ENCODE measurements at regions not wholly inside any gene's neighbourhood (a gene's known extent, or its start where the extent isn't known, plus 50 kb on each side); places are given as distances from the start of the nearest gene placed in this dataset.

- no peak for DNase-seq (ENCODE audit: extremely low spot score)
- no peak for TF ChIP-seq FOXM1 (IDR thresholded peaks at IDR 0.05; ENCODE audit: borderline replicate concordance)
- no peak for TF ChIP-seq BHLHE40 (IDR thresholded peaks at IDR 0.05; ENCODE audit: borderline replicate concordance)
- no peak for TF ChIP-seq ARNT (IDR thresholded peaks at IDR 0.05)
- no peak for TF ChIP-seq L3MBTL2 (conservative IDR thresholded peaks at IDR 0.05)
- TF ChIP-seq FOXA1 (IDR thresholded peaks at IDR 0.05): no peak
- TF ChIP-seq ZNF384 (IDR thresholded peaks at IDR 0.05): no peak
- no peak for TF ChIP-seq FOXK2 (IDR thresholded peaks at IDR 0.05)
- TF ChIP-seq NFRKB (IDR thresholded peaks at IDR 0.05): no peak
- no peak for TF ChIP-seq ELF4 (IDR thresholded peaks at IDR 0.05)
- TF ChIP-seq LEF1 (IDR thresholded peaks at IDR 0.05; ENCODE audit: borderline replicate concordance): no peak
- TF ChIP-seq SP1 (IDR thresholded peaks at IDR 0.05): no peak
- no peak for TF ChIP-seq HDGF (IDR thresholded peaks at IDR 0.05; ENCODE audit: borderline replicate concordance)
- no peak for TF ChIP-seq TARDBP (IDR thresholded peaks at IDR 0.05)
- TF ChIP-seq CTBP1 (IDR thresholded peaks at IDR 0.05; ENCODE audit: borderline replicate concordance): no peak
- TF ChIP-seq SUZ12 (IDR thresholded peaks at IDR 0.05): no peak
- TF ChIP-seq PKNOX1 (IDR thresholded peaks at IDR 0.05): no peak
- ChIA-PET POLR2A (no interaction called here), CTCF (no interaction called here)
Observed at GRCh38 chr13:65035302-65035701, 2194.8 kb downstream of the PCDH9 start.

GRCh38 chr13:65034266-65034665, 2195.9 kb downstream of the PCDH9 start:
- CTCF ChIA-PET: no interaction called here

GRCh38 chr13:65032825-65033224, 2197.3 kb downstream of the PCDH9 start:
- no peak for TF ChIP-seq TARDBP (IDR thresholded peaks at IDR 0.05)
- no peak for TF ChIP-seq HDGF (IDR thresholded peaks at IDR 0.05; ENCODE audit: borderline replicate concordance)
- no peak for TF ChIP-seq FOXA1 (IDR thresholded peaks at IDR 0.05)
- no peak for TF ChIP-seq SUZ12 (IDR thresholded peaks at IDR 0.05)
- TF ChIP-seq BHLHE40 (IDR thresholded peaks at IDR 0.05; ENCODE audit: borderline replicate concordance): no peak
- POLR2A ChIA-PET: no interaction called here

More at GRCh38 chr13:65034266-65034665, 2195.9 kb downstream of the PCDH9 start:
- POLR2A ChIA-PET: no interaction called here
- TF ChIP-seq BHLHE40 (IDR thresholded peaks at IDR 0.05; ENCODE audit: borderline replicate concordance) (no peak), FOXK2 (IDR thresholded peaks at IDR 0.05) (no peak), ARNT (IDR thresholded peaks at IDR 0.05) (no peak), ELF4 (IDR thresholded peaks at IDR 0.05) (no peak), NFRKB (IDR thresholded peaks at IDR 0.05) (no peak), L3MBTL2 (conservative IDR thresholded peaks at IDR 0.05) (no peak), FOXA1 (IDR thresholded peaks at IDR 0.05) (no peak), LEF1 (IDR thresholded peaks at IDR 0.05; ENCODE audit: borderline replicate concordance) (no peak), FOXM1 (IDR thresholded peaks at IDR 0.05; ENCODE audit: borderline replicate concordance) (no peak), HDGF (IDR thresholded peaks at IDR 0.05; ENCODE audit: borderline replicate concordance) (no peak), CTBP1 (IDR thresholded peaks at IDR 0.05; ENCODE audit: borderline replicate concordance) (no peak), SP1 (IDR thresholded peaks at IDR 0.05) (no peak)
- DNase-seq (ENCODE audit: extremely low spot score): no peak

GRCh38 chr13:65028101-65028500, 2202.0 kb downstream of the PCDH9 start:
- ChIA-PET CTCF (no interaction called here), POLR2A (no interaction called here)
- no peak for TF ChIP-seq ARNT (IDR thresholded peaks at IDR 0.05)
- no peak for TF ChIP-seq NFRKB (IDR thresholded peaks at IDR 0.05)
- no peak for TF ChIP-seq TARDBP (IDR thresholded peaks at IDR 0.05)
- TF ChIP-seq FOXK2 (IDR thresholded peaks at IDR 0.05): no peak
- no peak for TF ChIP-seq LEF1 (IDR thresholded peaks at IDR 0.05; ENCODE audit: borderline replicate concordance)
- no peak for TF ChIP-seq ELF4 (IDR thresholded peaks at IDR 0.05)
- no peak for TF ChIP-seq CTBP1 (IDR thresholded peaks at IDR 0.05; ENCODE audit: borderline replicate concordance)
- no peak for TF ChIP-seq FOXM1 (IDR thresholded peaks at IDR 0.05; ENCODE audit: borderline replicate concordance)
- DNase-seq (ENCODE audit: extremely low spot score): no peak

More at GRCh38 chr13:65032825-65033224, 2197.3 kb downstream of the PCDH9 start:
- CTCF ChIA-PET: no interaction called here
- no peak for DNase-seq (ENCODE audit: extremely low spot score)

- no peak for TF ChIP-seq FOXM1 (IDR thresholded peaks at IDR 0.05; ENCODE audit: borderline replicate concordance)
- no peak for TF ChIP-seq ARNT (IDR thresholded peaks at IDR 0.05)
- no peak for TF ChIP-seq BHLHE40 (IDR thresholded peaks at IDR 0.05; ENCODE audit: borderline replicate concordance)
- TF ChIP-seq HDGF (IDR thresholded peaks at IDR 0.05; ENCODE audit: borderline replicate concordance): no peak
- TF ChIP-seq TARDBP (IDR thresholded peaks at IDR 0.05): no peak
- no peak for TF ChIP-seq NFRKB (IDR thresholded peaks at IDR 0.05)
- TF ChIP-seq CTBP1 (IDR thresholded peaks at IDR 0.05; ENCODE audit: borderline replicate concordance): no peak
- TF ChIP-seq FOXA1 (IDR thresholded peaks at IDR 0.05): no peak
- no peak for TF ChIP-seq L3MBTL2 (conservative IDR thresholded peaks at IDR 0.05)
- TF ChIP-seq SUZ12 (IDR thresholded peaks at IDR 0.05): no peak
- TF ChIP-seq SP1 (IDR thresholded peaks at IDR 0.05): no peak
- TF ChIP-seq ZNF384 (IDR thresholded peaks at IDR 0.05): no peak
- TF ChIP-seq FOXK2 (IDR thresholded peaks at IDR 0.05): no peak
- TF ChIP-seq LEF1 (IDR thresholded peaks at IDR 0.05; ENCODE audit: borderline replicate concordance): no peak
- POLR2A ChIA-PET: no interaction called here
- DNase-seq (ENCODE audit: extremely low spot score): no peak
- CTCF ChIA-PET: no interaction called here
Observed at GRCh38 chr13:65026505-65026904, 2203.6 kb downstream of the PCDH9 start.

GRCh38 chr13:65011378-65011777, 2218.8 kb downstream of the PCDH9 start:
- no peak for TF ChIP-seq ZNF384 (IDR thresholded peaks at IDR 0.05)
- TF ChIP-seq PKNOX1 (IDR thresholded peaks at IDR 0.05): peak; percentile 52
- peak; percentile 20 for DNase-seq (ENCODE audit: extremely low spot score)
- CTCF ChIA-PET: no interaction called here
- POLR2A ChIA-PET: no interaction called here

- no peak for DNase-seq (ENCODE audit: extremely low spot score)
- ChIA-PET CTCF (no interaction called here), POLR2A (no interaction called here)
- TF ChIP-seq HDGF (IDR thresholded peaks at IDR 0.05; ENCODE audit: borderline replicate concordance) (no peak), ZNF384 (IDR thresholded peaks at IDR 0.05) (no peak), FOXM1 (IDR thresholded peaks at IDR 0.05; ENCODE audit: borderline replicate concordance) (0 out of 2 replicates have a peak, but pooled peaks have one; percentile 33)
Observed at GRCh38 chr13:64997438-64997837, 2232.7 kb downstream of the PCDH9 start.

All from HEK293T (cell line).